ENCODE measurements at regions not wholly inside any gene's neighbourhood (a gene's known extent, or its start where the extent isn't known, plus 50 kb on each side); places are given as distances from the start of the nearest gene placed in this dataset.

DNA sequence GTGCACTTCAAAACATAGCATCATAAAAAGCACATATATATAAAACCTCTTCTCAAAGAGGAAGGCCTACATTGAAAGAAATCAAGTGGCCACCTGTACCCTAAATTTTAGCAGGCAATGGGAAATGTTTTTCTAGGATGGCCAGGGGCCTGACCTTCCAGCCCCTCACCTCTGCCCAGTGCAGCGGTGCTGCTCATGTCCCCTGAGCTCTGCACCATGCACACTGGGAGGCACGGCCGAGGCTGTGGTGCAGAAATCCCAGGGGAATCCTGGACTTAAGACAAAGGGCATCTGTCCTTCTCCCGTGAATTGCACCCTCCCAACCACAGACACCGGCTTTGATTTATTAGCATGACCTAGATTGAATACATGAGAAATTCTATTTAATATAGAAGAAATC, 551.4 kb downstream of the GLRX3 start:
- TF ChIP-seq, protein P1, sequence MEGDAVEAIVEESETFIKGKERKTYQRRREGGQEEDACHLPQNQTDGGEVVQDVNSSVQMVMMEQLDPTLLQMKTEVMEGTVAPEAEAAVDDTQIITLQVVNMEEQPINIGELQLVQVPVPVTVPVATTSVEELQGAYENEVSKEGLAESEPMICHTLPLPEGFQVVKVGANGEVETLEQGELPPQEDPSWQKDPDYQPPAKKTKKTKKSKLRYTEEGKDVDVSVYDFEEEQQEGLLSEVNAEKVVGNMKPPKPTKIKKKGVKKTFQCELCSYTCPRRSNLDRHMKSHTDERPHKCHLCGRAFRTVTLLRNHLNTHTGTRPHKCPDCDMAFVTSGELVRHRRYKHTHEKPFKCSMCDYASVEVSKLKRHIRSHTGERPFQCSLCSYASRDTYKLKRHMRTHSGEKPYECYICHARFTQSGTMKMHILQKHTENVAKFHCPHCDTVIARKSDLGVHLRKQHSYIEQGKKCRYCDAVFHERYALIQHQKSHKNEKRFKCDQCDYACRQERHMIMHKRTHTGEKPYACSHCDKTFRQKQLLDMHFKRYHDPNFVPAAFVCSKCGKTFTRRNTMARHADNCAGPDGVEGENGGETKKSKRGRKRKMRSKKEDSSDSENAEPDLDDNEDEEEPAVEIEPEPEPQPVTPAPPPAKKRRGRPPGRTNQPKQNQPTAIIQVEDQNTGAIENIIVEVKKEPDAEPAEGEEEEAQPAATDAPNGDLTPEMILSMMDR (IDR thresholded peaks at IDR 0.05): no peak
- TF ChIP-seq POLR2A (IDR thresholded peaks at IDR 0.05): no peak
